Muscle of back (tissue), 3 donors: ENCODE measurements at regions not wholly inside any gene's neighbourhood (a gene's known extent, or its start where the extent isn't known, plus 50 kb on each side); places are given as distances from the start of the nearest gene placed in this dataset.
"Not testable (repeated sequence)": the region's sequence is repeated elsewhere in the genome, so short reads cannot be mapped to it uniquely, and the experiment has no call there.

Experiments used
- DNase-seq, 3 donors: peaks; one replicate each; pipeline versions ENCODE4 v3.0.0 to v3.0.0-alpha.2; 2013

DNA sequence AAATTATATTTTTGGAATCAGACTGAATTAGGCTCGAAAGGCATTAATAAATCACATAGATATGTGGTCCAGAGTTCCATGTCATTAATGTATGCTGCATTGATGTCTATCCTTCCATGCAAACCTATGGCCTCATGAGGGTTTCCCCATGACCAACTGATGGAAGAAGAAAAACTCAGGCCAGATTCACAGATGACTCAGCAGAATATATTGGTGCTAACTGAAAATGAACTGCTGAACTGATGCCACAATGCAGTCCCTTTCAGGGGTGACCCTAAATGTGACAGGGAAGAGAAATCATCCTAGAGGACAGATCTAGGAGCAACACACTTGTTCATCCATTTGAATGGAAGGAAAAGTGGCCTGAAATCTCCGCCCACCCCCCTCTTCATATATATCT lies 110.5 kb upstream of the KCND3 start:
- DNase-seq = no peak

DNA sequence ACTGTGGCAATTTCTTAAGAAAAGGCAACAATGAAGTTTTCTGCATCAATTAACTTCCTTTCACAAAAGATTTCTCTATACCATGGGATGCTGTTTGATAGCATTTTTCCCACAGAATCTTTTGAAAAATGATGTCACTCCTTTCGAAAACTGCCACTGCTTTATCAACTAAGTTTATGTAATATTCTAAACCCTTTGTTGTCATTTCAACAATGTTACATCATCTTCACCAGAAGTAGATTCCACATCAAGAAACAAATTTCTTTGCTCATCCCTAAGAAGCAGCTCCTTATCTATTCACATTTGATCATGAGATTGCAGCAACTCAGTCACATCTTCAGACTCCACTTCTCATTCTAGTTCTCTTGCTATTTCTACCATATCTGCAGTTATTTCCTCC lies 116.1 kb upstream of the KCND3 start:
- DNase-seq = no peak

DNA sequence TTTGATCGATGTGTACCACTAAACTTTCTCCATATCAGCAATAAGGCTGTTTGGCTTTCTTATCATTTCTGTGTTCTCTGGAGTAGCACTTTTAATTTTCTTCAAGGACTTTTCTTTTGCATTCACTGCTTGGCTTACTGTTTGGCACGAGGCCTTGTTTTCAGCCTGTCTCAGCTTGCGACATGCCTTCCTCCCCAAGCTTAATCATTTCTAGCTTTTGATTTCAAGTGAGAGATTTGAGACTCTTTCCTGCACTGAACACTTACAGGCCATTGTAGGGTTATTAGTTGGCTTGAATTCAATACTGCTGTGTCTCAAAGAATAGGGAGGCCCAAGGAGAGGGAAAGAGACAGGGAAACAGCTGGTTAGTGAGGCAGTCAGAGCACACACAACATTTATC lies 120.6 kb upstream of the KCND3 start:
- DNase-seq = no peak

DNA sequence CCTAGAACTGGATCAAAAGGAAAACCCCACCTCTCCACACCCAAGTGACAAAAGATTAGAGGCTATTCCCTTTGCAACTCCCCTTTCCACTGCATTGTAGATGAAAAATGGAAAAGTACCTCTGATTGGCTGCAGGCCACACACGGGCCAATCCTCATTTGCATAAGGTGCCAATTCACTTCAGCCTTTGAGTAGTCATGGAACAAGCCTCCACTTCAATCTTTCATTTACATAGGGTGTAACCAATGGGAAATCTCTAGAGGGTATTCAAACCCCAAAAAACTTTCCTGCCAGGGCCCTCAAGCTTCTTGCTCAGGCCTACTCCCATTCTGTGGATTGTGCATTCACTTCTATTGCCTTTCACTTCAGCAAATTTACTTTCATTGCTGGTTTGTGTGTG lies 122.3 kb upstream of the KCND3 start:
- DNase-seq = no peak

DNA sequence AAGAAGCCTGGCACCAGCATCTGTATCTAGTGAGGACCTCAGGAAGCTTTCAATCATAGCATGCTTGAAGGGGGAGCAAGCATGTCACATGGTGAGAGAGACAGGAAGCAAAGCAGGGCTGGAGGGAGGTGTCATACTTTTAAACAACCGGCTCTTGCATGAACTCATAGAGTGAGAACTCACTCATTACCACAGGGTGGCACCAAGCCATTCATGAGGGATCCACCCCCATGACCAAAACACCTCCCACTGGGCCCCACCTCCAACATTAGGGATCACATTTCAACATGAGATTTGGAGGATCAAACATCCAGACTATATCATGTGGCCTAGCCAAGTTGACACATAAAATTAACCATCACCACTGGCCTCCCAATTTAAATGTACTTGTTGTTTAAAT lies 125.1 kb upstream of the KCND3 start:
- no peak for DNase-seq

DNA sequence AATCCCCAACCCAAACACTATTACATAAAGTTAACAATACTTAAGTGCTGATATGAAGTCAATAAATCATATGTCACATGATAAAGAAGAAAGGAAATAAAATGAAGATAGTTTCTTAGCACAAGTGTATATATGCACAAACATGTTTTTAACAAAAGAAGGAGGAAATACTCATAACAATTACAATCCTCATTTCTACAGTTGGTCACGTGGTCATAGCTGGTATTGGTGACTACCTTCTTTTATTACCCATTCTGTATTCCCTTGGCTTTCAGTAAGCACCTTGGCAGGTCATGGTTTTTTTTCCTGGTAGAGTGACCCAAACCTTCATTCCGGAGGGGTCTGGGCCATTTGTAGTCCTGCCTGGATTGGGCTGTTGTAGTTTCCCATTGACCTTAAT lies 137.1 kb upstream of the KCND3 start:
- no peak for DNase-seq

DNA sequence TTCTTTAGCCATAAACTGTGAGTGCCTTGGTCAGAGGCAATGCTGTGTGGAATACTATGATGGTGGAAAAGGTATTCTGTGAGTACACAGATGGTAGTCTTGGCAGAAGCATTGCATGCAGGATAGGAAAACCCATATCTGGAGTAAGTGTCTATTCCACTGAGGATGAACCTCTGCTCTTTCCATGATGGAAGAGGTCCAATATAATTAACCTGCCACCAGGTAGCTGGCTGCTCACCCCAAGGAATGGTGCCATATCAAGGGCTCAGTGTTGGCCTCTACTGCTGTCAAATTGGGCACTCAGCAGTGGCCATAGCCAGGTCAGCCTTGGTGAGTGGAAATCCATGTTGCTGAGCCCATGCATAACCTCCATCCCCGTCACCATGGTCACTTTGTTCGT lies 138.1 kb upstream of the KCND3 start:
- not testable (repeated sequence) for DNase-seq

DNA sequence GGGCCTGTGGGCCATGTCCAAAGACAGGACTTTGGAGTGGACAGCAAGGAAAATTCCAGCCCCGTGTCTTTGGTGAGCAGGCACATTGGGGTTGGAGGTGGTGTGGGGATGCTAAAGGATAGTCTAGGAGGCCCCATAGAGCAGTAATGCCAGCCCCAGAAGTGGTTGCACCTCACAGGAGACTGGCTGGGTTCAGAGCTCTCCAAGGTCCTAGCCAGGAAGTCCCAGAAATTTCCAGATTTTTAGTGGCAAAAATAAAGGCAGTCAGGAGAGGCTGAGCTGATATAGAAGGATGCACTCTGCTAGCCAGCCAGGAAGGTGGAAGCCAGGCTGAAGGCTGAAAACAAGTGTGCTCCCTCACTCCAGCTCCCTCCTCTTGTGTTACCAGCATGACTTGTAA lies 144.0 kb upstream of the KCND3 start:
- DNase-seq = no peak

DNA sequence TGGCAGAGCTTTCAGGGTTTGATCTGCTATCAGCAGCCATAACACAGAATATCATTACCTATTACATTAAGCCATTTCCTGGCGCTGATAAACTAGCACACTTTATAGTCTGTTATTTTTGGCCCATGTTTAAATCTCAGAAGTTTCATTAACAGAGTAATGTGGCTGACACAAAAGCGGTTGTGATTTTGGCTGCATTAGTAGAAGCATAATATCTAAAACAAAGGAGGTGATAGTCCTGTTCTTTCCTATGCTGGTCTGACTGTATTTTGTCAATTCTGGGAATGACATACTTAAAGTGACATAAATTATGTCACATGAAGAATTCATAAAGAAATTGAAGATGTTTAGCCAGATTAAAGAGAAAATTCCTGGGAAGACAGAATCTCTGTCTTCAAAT lies 151.3 kb upstream of the KCND3 start:
- DNase-seq = no peak

DNA sequence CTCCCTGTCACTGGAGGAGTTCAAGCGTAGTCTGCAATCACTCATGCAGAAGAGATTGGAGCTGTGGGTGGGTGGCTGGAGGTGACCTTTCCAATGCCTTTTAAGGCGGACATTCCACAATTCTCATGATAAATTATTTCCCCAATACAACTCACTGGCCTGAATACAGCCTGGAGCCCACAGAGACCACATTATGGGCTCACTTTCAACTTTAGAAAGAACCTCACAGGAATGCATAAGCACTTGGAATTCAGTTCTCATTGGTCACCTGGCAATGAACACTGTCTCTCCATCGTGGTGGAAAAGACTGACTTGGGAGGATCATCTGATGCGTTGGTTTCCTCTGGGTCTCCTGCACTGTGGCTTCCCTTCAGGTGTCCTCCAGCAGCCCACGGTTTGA lies 151.8 kb upstream of the KCND3 start:
- no peak for DNase-seq

DNA sequence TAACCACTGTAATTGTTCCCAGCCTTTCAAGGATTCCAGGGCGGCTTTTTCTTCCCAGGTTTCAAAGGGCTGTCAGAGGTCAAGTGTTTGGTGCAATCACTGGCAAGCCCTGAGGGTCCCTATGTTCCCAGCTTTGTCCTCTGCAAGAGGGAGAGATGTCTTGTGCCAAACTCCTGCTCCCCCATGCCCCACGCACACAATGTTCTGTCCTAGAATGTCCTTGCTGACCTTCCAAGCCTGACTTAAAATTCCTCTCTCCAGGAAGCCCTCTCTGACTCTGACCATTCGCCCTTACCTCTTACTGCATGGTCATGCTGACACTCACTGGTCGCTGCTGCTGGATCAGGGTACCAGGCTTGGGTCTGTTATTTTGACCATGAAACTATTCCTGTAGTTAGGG lies 152.5 kb upstream of the KCND3 start:
- no peak for DNase-seq

DNA sequence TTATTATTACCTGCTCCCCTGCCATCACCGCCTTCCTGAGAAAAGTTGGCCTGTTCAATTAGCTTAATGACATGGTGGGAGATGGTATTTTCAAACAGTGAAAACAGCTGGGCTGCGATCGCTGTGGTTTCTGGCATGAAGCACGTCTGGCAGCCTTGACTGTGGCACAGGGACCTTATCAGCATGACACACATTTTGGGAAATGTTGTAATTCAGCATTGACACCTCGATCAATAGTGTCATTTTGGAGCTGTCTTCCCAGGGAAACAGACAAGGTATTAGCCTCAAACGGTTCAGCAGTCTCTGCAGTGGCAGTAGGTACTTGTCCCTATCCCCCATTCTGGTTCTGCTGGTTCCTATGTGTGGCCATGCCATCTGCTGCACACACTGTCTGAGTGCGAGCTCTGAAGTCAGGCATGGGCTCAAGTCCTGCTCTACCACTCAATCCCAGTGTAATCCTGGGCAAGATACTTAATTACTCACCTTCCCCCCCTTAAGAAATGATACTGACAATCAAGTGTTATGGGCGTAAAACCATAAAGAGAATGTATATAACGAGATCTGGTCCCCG lies 154.5 kb upstream of the KCND3 start:
- no peak for DNase-seq

DNA sequence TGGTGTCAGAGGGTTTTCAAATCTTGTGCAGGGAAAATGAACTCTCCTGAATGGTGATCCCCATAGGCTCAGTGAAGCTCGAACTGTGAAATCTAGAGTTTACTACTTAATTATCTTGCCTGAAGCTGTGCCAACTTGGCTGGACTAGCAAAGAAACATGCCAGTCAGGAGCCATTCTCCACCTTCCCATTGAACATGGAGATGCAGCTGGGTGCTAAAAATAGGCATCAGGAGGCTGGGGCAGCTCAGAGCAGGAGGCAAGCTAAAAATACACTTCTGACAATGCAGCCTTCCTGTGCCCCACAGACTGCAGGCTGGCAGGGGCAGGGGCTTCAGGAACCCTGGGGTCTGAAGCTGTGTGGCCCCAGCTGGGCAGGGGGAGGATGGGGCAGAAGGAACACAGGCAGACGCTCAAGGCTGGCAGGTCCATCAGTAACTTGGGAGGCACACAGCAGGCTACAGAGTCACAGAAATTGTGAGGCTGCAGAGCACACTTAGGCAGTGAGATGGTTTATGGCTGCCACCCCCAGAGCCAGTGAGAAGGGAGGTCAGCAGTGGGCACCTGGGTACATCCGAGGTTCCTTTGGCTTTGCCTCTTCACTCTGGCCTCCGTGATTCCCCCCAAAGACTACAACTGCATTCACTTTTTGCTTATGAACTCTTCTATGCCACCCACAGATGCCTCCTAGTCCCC lies 155.4 kb upstream of the KCND3 start:
- DNase-seq = peak in 2 of 3 donors; percentile 4 to 13

DNA sequence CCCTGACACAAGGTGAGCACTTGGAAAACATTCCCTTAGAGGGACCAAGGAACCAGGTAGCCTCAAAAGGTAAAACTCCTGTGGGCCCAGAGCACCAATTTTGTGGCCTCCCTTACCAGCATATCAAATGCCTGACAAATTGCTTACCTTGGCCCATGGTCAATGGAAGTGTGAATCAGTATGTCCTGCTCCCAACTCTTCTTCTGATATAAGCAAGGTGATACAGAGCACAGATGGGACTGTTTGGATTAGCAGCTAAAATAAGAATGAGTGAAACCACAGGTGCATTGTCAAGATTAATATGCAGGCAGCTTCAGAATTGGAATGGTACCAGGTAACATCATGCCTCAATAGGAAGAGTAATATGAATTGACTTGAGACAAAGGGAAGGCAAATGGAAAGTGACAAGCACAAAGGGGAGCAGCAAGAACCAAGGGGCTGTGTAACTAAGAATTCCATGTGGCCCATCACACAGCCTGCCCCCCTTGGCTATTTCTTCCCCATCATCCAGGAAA lies 156.8 kb upstream of the KCND3 start:
- no peak for DNase-seq

DNA sequence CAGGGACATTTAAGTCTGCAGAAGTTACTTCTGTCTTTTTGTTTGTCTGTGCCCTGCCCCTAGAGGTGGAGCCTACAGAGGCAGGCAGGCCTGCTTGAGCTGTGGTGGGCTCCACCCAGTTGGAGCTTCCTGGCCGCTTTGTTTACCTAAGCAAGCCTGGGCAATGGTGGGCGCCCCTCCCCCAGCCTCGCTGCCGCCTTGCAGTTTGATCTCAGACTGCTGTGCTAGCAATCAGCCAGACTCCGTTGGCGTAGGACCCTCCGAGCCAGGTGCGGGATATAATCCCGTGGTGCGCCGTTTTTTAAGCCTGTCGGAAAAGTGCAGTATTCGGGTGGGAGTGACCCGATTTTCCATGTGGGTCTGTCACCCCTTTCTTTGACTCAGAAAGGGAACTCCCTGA lies 170.7 kb upstream of the KCND3 start:
- DNase-seq = not testable (repeated sequence)

DNA sequence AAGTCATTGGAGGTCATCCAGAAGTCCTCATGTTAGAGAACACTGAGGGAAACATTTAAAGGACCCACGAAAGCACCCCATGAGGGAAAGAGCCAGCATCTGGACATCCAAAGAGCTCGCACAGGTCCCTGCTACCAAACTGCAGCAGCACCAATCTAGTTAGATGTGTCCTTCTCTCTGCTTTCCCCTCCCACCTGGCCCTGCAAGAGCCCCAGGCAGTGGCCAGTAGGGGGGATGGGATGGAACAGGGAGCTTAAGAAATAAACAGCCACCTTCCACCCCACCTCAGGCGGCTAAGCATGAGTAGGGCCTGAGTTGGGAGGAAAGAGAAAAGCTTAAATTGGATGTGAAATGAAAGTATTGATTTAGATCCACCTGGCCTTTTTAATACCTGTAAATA lies 175.9 kb upstream of the KCND3 start:
- no peak for DNase-seq

DNA sequence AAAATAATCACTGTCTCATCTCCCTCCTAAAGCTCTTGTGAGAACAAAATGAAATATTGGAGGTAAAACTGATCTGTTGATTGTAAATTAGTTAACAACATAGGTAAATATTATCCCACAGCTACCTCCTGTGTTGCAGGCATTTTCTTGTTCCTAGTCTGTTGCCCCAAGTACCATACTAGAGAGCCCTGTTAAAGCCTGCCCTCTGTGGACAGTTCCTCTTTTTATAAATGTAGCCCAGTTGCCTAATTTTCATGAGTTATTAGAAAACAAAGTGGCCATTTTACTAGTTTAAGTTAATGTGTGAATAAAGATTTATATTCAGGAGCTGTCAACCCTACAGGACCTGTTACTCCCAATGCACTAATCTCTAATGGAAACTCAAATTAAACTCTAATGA lies 180.0 kb upstream of the KCND3 start:
- DNase-seq = no peak

DNA sequence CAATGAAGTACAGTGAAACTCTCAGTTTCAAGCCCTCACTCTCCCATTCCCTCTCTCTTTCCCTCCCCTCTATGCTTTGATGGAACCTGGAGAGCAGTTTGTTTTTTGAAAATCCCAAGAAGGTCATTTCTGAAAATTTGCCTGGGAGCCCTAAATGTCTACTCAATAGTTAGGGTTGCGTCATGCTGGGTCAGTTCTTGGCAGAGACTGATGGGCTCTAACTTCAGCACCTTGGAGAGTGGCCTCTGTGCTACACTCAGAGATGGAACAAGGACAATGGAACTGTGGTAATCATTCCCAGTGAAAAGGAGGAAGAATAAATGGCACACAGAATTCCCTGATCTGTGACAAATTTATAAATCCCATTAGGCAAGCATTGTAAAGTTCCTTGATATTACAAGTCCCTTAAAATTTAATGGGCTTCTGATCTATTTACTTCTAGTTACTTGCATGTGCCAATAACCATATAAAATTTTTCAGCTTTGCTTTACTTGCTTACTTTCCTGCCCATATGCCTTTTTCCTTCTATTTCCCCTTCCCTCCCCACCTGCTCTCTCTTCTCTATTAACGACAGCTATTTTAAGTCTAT lies 182.9 kb upstream of the KCND3 start:
- peak; percentile 33 to 66 (median 47) for DNase-seq

DNA sequence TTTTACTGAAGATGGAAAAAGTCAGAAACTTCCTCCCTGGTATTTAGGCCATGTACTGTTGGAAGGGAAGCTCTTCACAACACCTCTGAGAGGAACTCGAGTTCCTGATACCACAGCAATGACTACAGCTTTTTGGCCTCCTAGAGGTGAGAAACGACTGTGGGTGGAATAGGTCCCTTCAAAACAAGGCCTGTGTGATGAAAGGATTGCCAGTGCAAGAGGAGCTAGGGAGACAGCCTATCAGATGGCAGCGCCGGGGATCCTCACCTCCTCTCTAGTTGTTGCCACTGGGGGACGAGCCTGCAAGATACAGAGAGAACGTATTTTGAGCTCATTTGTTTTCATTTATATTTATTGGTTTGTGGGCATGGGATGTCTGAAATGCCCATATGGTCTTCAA lies 187.8 kb upstream of the KCND3 start:
- DNase-seq = no peak

DNA sequence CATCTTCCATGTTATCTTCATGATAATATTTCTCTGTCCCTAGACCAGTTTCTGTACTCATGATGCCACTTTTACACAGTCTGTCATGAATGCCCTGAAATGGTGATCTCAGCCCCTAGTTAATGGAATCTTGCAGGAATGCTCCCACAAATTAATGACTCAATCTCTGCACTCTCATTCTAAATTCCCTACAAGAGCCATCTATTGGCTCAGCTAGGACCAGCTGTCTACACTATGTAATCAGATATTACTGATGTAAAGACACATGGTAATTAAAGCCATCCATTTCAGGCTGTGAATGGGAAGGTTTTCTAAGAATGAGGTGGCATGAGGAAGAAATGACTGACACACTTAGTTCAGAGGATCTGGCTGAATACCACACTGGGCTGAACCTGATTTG lies 199.1 kb upstream of the KCND3 start:
- DNase-seq = no peak

DNA sequence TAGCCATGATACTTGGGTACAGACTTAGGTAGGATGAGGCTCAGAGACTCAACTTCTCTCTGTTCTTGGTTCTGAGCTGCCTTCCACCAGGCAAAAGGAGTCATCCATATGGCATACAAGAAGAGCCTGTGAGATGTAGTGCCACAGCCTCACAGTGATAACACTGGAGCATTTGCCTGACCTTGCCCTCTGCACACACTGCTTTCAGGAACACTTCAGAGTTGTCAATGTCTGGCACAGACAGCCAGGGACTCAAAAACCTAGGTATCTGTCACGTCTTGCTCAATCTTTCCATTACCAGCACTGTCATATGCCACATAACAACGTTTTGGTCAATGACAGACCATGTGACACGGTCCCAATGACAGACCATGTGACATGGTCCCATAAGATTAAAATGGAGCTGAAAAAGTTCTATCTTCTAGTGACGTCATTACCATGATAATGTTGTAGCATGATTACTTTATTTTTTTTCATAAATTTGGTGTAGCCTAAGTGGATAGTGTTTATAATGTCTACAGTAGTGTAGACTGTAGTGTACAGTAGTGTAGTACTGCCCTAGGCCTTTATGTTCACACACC lies 199.9 kb upstream of the CTTNBP2NL start:
- no peak for DNase-seq

DNA sequence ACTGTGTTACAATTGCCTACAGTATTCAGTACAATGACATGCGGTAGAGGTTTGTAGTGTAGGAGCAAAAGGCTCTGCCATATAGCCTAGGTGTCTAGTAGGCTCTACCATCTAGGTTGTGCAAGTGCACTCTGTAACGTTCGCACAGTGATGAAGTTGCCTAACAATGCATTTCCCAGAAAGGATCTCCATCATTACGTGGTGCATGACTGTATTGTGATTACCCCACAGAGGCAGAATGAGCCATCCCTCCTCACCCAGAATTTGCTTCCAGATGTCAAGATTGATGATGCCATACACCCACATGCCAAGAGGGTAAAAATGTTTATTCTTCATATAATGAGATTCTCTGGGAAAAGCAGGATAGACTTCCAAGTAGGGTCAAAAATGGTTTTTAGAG lies 199.3 kb upstream of the CTTNBP2NL start:
- DNase-seq = no peak

DNA sequence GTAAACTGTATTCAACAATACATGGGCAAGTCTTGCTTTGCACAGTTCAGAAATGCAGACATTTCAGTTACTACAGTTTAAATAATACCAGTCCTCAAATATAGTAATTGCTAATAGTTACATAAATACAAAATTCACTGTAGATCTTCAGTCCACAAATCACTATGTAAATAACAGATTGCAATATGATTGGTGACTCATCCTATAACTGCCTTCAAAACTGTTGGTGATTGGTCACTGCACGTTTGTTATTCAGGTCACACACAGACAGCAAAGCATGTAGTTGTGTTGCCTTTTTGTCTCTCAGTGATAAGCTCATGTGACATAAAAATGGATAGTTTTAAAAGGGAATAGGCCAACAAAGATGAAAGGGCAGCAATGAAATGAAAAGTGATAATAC lies 186.5 kb upstream of the CTTNBP2NL start:
- no peak for DNase-seq
